ENCODE measurements at regions not wholly inside any gene's neighbourhood (a gene's known extent, or its start where the extent isn't known, plus 50 kb on each side); places are given as distances from the start of the nearest gene placed in this dataset.

GRCh38 chr6:78365473-78365872 is 501.9 kb upstream of the IRAK1BP1 start (continued):
- TF ChIP-seq RAD21 (IDR thresholded peaks at IDR 0.05) (no peak), EGR1 (IDR thresholded peaks at IDR 0.05; ENCODE audit: low read depth in 2 of 2) (no peak), GABPA (IDR thresholded peaks at IDR 0.05 in 1 of 2, conservative IDR thresholded peaks at IDR 0.05 in 1 of 2) (no peak), JUND (IDR thresholded peaks at IDR 0.05) (no peak), RXRA (IDR thresholded peaks at IDR 0.05) (no peak), NR2F2 (IDR thresholded peaks at IDR 0.05) (no peak), YY1 (IDR thresholded peaks at IDR 0.05) (no peak)

GRCh38 chr6:78377056-78377455 is 490.3 kb upstream of the IRAK1BP1 start:
- 81% methylated on average over 2 of the region's 2 CpGs for WGBS
- Histone ChIP-seq H3K9ac (ENCODE audit: low read depth in 1 of 2, low read length in 2 of 2) (no peak overlapping the region), H3K9me3 (ENCODE audit: control insufficient read depth in 4 of 4, low read length in 3 of 4) (peaks cover 0 to 3% (median under 1%) of the 10 kb centered on the region in 4 donors), H3K4me3 (ENCODE audit: low read depth in 1 of 3, low read length in 3 of 3) (no peak overlapping the region), H3K27ac (ENCODE audit: low read depth in 1 of 2, low read length in 2 of 2) (no peak overlapping the region), H3K4me1 (ENCODE audit: control insufficient read depth in 4 of 4, insufficient read depth in 4 of 4, low read length in 3 of 4) (no peaks in the 10 kb centered on the region), H3K36me3 (ENCODE audit: control insufficient read depth in 4 of 4, insufficient read depth in 3 of 4, low read depth in 1 of 4, low read length in 3 of 4) (no peaks in the 10 kb centered on the region), H3K27me3 (ENCODE audit: control insufficient read depth in 4 of 4, insufficient read depth in 4 of 4, low read length in 3 of 4) (no peaks in the 10 kb centered on the region)
- no peak for DNase-seq (ENCODE audit: low spot score)
- TF ChIP-seq RAD21 (IDR thresholded peaks at IDR 0.05) (no peak), RXRA (IDR thresholded peaks at IDR 0.05) (no peak), TAF1 (conservative IDR thresholded peaks at IDR 0.05) (no peak), MAX (IDR thresholded peaks at IDR 0.05) (no peak), GABPA (IDR thresholded peaks at IDR 0.05 in 1 of 2, conservative IDR thresholded peaks at IDR 0.05 in 1 of 2) (no peak), HNF4A (conservative IDR thresholded peaks at IDR 0.05) (no peak), CTCF (IDR thresholded peaks at IDR 0.05; ENCODE audit: low read depth, low read length, missing input control) (no peak), REST (IDR thresholded peaks at IDR 0.05) (no peak), YY1 (IDR thresholded peaks at IDR 0.05) (no peak), NR2F2 (IDR thresholded peaks at IDR 0.05) (no peak), FOXA1 (IDR thresholded peaks at IDR 0.05) (no peak), ZBTB33 (IDR thresholded peaks at IDR 0.05) (no peak), FOXA2 (IDR thresholded peaks at IDR 0.05) (no peak), SP1 (IDR thresholded peaks at IDR 0.05) (no peak)
